OCI-LY3 (cell line): ENCODE measurements at regions not wholly inside any gene's neighbourhood (a gene's known extent, or its start where the extent isn't known, plus 50 kb on each side); places are given as distances from the start of the nearest gene placed in this dataset.

Source experiments
- EZH2phosphoT487 ChIP-seq: fragments of 200-600 bp; shearing (Covaris generic); IDR thresholded peaks from 2 replicates; pipeline ENCODE4 v1.6.1; 2018; ENCODE audit warnings: antibody characterized with exemption, mixed run types, low read depth
- TF ChIP-seq, protein P1 (sequence below): fragments of 200-600, 300-600 bp; sonication (generic); IDR thresholded peaks from 2 replicates; pipeline ENCODE4 v1.5.1; 2014; ENCODE audit warnings: antibody characterized with exemption, low read length, low read depth

DNA sequence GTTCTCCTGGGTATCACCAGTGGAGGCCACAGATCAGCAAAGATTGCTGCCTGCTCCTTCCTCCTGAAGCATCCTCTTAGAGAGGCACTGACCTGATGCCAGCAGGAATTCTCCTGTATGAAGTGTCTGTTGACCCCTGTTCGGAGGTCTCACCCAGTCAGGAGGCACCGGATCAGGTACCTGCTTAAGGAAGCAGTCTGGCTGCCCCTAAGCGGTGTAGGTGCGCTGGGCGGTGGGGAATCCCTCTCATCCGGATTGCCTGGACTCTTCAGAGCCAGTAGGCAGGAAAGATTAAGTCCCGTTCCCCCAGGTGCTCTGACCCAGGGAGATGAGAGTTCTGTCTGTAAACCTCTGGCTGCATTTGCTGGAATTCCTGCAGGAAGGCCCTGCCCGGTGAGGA, 455.2 kb downstream of the CCDC91 start:
- TF ChIP-seq, protein P1, sequence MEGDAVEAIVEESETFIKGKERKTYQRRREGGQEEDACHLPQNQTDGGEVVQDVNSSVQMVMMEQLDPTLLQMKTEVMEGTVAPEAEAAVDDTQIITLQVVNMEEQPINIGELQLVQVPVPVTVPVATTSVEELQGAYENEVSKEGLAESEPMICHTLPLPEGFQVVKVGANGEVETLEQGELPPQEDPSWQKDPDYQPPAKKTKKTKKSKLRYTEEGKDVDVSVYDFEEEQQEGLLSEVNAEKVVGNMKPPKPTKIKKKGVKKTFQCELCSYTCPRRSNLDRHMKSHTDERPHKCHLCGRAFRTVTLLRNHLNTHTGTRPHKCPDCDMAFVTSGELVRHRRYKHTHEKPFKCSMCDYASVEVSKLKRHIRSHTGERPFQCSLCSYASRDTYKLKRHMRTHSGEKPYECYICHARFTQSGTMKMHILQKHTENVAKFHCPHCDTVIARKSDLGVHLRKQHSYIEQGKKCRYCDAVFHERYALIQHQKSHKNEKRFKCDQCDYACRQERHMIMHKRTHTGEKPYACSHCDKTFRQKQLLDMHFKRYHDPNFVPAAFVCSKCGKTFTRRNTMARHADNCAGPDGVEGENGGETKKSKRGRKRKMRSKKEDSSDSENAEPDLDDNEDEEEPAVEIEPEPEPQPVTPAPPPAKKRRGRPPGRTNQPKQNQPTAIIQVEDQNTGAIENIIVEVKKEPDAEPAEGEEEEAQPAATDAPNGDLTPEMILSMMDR, result no peak
- TF ChIP-seq EZH2phosphoT487, result no peak
